Erythroblast (primary cell): ENCODE measurements at regions not wholly inside any gene's neighbourhood (a gene's known extent, or its start where the extent isn't known, plus 50 kb on each side); places are given as distances from the start of the nearest gene placed in this dataset.
"Not testable (repeated sequence)": the region's sequence is repeated elsewhere in the genome, so short reads cannot be mapped to it uniquely, and the experiment has no call there.

Source experiments
- DNase-seq, 2 experiments: peaks; one replicate each; lab custom pipeline; 2025; lab: John Stamatoyannopoulos, UW
- GATA1 ChIP-seq: IDR thresholded peaks from 2 replicates; pipeline ENCODE4 v1.6.1; 2011; ENCODE audit warnings: low read depth, mild to moderate bottlenecking, control low read depth, low read length, moderate library complexity
- POLR2A ChIP-seq: IDR thresholded peaks from 2 replicates; pipeline ENCODE4 v1.6.1; 2011; ENCODE audit warnings: mild to moderate bottlenecking, low read length

- DNase-seq = no peak
- no peak for TF ChIP-seq GATA1
- TF ChIP-seq POLR2A = no peak
Observed at GRCh38 chr11:33539751-33540150, 160.9 kb downstream of the C11orf91 start.

- DNase-seq = no peak
- TF ChIP-seq POLR2A (no peak), GATA1 (no peak)
Observed at GRCh38 chr11:33538726-33539125, 161.9 kb downstream of the C11orf91 start.

GRCh38 chr11:33536178-33536577, 164.4 kb downstream of the C11orf91 start:
- TF ChIP-seq GATA1 (no peak), POLR2A (no peak)
- DNase-seq = no peak

GRCh38 chr11:33534575-33534974, 166.1 kb downstream of the C11orf91 start:
- no peak for TF ChIP-seq GATA1
- no peak for TF ChIP-seq POLR2A

DNA sequence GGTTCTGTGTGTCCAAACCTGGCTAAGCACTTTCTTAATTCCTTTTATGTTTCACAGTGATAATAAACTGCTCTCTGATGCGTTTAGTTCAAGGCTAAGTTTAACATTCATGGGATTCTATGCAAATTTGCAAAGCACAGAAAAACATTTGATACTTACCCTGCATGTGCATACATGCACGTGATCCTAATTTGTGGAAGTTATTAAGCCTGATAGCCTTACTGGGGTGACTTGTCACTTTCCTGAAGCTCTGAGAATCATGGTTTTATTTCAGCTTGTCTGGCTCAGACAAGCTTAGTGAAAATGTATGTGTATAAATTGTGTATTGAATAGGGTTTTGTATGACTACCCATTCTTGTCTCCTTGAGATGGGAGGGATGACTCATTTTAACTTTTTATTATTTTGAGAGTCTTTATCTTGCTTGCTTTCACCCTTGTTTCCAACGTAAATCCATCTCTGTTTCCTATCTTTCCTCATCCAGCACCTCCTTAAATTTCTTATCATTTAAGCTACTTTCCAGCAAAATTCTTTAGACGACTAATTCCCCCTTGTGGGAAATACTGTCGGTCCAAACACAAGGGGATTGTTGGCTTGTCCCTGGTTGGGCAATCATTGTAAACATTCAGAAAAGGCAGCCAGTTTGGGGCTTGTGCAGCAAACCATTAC, 167.1 kb downstream of the C11orf91 start:
- TF ChIP-seq POLR2A (no peak), GATA1 (no peak)
- no peak for DNase-seq

More at GRCh38 chr11:33534575-33534974, 166.1 kb downstream of the C11orf91 start:
- DNase-seq = no peak

- no peak for DNase-seq
- TF ChIP-seq POLR2A = no peak
- TF ChIP-seq GATA1 = no peak
Observed at GRCh38 chr11:33532720-33533385, 167.8 kb downstream of the C11orf91 start.

GRCh38 chr11:33532257-33532656, 168.4 kb downstream of the C11orf91 start:
- TF ChIP-seq POLR2A (no peak), GATA1 (no peak)
- DNase-seq = no peak

GRCh38 chr11:33531743-33532181, 168.9 kb downstream of the C11orf91 start:
- DNase-seq = no peak
- no peak for TF ChIP-seq GATA1
- TF ChIP-seq POLR2A = no peak

DNA sequence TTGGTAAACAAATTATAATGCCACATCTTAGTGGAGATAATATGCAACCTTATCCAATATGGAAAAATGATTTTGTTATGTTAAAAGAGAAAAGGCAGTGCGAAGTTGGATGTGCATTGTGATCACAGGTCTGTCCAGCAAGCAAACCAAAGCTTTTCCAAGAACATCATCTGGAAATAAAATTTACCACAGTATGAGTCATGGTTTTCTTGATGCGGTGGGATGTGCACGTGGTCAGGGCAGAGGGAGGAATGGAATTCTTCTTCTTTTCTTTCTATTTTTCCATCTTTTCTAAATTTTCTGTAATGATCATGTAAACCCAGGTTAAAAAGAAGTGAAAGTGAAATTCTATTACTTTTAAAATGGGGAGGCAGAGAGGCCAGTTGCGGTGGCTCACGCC, 169.8 kb downstream of the C11orf91 start:
- TF ChIP-seq POLR2A = no peak
- no peak for DNase-seq

GRCh38 chr11:33529461-33529860, 171.2 kb downstream of the C11orf91 start:
- no peak for TF ChIP-seq GATA1
- no peak for TF ChIP-seq POLR2A
- DNase-seq = no peak

DNA sequence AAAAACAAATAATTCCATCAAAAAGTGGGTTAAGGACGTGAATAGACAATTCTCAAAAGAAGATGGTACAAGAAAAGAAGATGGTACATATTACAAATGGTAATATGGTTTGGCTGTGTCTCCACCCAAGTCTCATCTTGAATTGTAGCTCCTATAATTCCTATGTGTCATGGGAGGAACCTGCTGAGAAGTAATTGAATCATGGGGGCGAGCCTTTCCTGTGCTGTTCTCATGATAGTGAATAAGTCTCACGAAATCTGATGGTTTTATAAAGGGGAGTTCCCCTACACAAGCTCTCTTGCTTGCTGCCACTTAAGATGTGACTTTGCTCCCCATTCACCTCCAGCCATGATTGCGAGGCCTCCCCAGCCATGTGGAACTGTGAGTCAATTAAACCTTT, 172.9 kb downstream of the C11orf91 start:
- DNase-seq = not testable (repeated sequence)

- DNase-seq = no peak
- TF ChIP-seq POLR2A (no peak), GATA1 (no peak)
Observed at GRCh38 chr11:33525789-33526188, 174.8 kb downstream of the C11orf91 start.

DNA sequence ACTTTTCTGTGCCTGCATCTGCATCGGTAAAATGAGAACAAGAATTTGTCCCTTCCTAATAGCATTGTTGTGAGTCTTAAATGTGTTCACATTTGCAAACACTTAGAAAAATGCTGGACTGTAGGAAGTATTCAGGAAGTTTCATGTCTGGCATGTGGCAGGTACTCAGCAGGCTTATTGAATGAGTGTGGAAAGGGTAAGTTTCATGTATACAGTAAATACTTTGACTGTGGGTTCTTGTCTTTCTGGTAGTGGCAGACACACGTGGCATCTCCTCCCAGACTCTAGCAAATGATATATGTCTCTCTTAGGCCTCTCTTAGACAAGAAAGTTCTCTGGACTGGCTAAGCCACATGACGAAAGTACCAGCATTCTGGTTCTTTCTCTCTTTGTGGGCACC, 179.2 kb downstream of the C11orf91 start:
- DNase-seq = no peak
- no peak for TF ChIP-seq POLR2A
- TF ChIP-seq GATA1 = no peak

DNA sequence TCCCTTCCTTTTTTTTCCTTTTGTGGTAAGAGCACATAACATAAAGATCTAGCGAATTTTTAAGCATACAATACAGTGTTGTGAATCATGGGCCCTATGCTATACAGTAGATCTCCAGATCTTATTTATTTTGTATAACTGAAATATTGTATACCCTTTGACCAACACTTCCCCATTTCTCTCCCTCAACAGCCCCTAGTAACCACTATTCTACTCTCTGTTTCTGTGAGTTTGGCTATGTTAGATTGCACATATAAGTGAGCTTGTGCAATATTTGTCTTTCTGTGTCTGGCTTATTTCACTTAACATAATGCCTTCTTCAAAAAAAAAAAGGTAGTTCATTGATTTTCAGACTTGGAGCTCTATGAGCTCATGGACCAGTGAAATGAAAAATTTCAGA, 180.5 kb downstream of the C11orf91 start:
- no peak for DNase-seq
- TF ChIP-seq GATA1 = no peak
- TF ChIP-seq POLR2A = no peak

GRCh38 chr11:33515347-33515746, 185.3 kb downstream of the C11orf91 start:
- TF ChIP-seq GATA1 = no peak
- no peak for TF ChIP-seq POLR2A
- no peak for DNase-seq
